ENCODE measurements at regions not wholly inside any gene's neighbourhood (a gene's known extent, or its start where the extent isn't known, plus 50 kb on each side); places are given as distances from the start of the nearest gene placed in this dataset.
"Not testable (repeated sequence)": the region's sequence is repeated elsewhere in the genome, so short reads cannot be mapped to it uniquely, and the experiment has no call there.

- no peak overlapping the region for H3K4me3 ChIP-seq (replicated peaks in 1 of 3; ENCODE audit: insufficient read depth in 1 of 3, low read depth in 1 of 3, low read length in 3 of 3)
- intact Hi-C loops (cut with micrococcal nuclease) (no loop called here), dilution Hi-C loops (cut with MboI; ENCODE audit: extremely low pct_ligation_motif_present, low sequenced_read_pairs) (no loop called here)
- H3K9ac ChIP-seq (replicated peaks; ENCODE audit: extremely low read depth, insufficient read depth, low read length) = no peak overlapping the region
- FAIRE-seq (no peak), DNase-seq (ENCODE audit: low read depth, low spot score) (no peak)
- no peaks in the 10 kb centered on the region for H3K9me3 ChIP-seq (replicated peaks; ENCODE audit: control insufficient read depth, insufficient read depth, low read length)
- H3K27me3 ChIP-seq (ENCODE audit: control insufficient read depth in 2 of 2, insufficient read depth in 2 of 2, low read length in 2 of 2) = no peaks in the 10 kb centered on the region
- ChIA-PET CTCF (no interaction called here), POLR2A (no interaction called here)
- H3K79me2 ChIP-seq (ENCODE audit: control insufficient read depth, insufficient read depth, low read length) = no peaks in the 10 kb centered on the region
- H2AFZ ChIP-seq (ENCODE audit: low read depth, low read length) = no peak overlapping the region
- no peaks in the 10 kb centered on the region for H3K9me1 ChIP-seq (replicated peaks; ENCODE audit: control insufficient read depth, extremely low read depth, insufficient read depth, low read length)
- H4K20me1 ChIP-seq (replicated peaks; ENCODE audit: control insufficient read depth, extremely low read depth, insufficient read depth, low read length) = no peaks in the 10 kb centered on the region
- no peak overlapping the region for H3K4me2 ChIP-seq (ENCODE audit: insufficient read depth, low read length)
- no peak overlapping the region for H3K27ac ChIP-seq (ENCODE audit: insufficient read depth, low read depth, low read length)
- no peaks in the 10 kb centered on the region for H3K4me1 ChIP-seq (ENCODE audit: control insufficient read depth, extremely low read depth, insufficient read depth, low read length)
- H3K36me3 ChIP-seq (ENCODE audit: control insufficient read depth in 2 of 2, extremely low read depth in 1 of 2, insufficient read depth in 2 of 2, low read length in 2 of 2) = no peaks in the 10 kb centered on the region
- TF ChIP-seq JUN (IDR thresholded peaks at IDR 0.05; ENCODE audit: borderline replicate concordance, insufficient read depth, insufficient read length, low read depth) (no peak), MAX (IDR thresholded peaks at IDR 0.05; ENCODE audit: insufficient read depth, insufficient read length) (no peak), CTCF (IDR thresholded peaks at IDR 0.05; ENCODE audit: extremely low read depth in 1 of 2, insufficient read depth in 1 of 2, low read depth in 1 of 2, low read length in 2 of 2) (no peak), POLR2AphosphoS5 (IDR thresholded peaks at IDR 0.05; ENCODE audit: insufficient read depth, low read depth, low read length) (no peak), MYC (IDR thresholded peaks at IDR 0.05; ENCODE audit: low read depth, low read length) (no peak), GATA2 (IDR thresholded peaks at IDR 0.05; ENCODE audit: insufficient read depth, insufficient read length, low read depth, low read length) (no peak), FOS (IDR thresholded peaks at IDR 0.05; ENCODE audit: borderline replicate concordance, insufficient read depth, low read length) (no peak), POLR2A (IDR thresholded peaks at IDR 0.05; ENCODE audit: low read depth, low read length) (no peak), EZH2 (IDR thresholded peaks at IDR 0.05; ENCODE audit: borderline replicate concordance, low read depth, low read length, severe bottlenecking) (no peak)
- BruUV-seq (replicated peaks) = no TSS peak
These were observed 547.9 kb upstream of the ZP4 start for GRCh38 chr1:238438311-238439270.

- BruUV-seq (replicated peaks); H3K27me3 ChIP-seq (ENCODE audit: control insufficient read depth in 2 of 2, insufficient read depth in 2 of 2, low read length in 2 of 2); H3K9me1 ChIP-seq (replicated peaks; ENCODE audit: control insufficient read depth, extremely low read depth, insufficient read depth, low read length); H3K9me3 ChIP-seq (replicated peaks; ENCODE audit: control insufficient read depth, insufficient read depth, low read length); intact Hi-C loops (cut with micrococcal nuclease); FAIRE-seq; H3K79me2 ChIP-seq (ENCODE audit: control insufficient read depth, insufficient read depth, low read length); DNase-seq (ENCODE audit: low read depth, low spot score); H3K4me2 ChIP-seq (ENCODE audit: insufficient read depth, low read length); H3K9ac ChIP-seq (replicated peaks; ENCODE audit: extremely low read depth, insufficient read depth, low read length); H3K4me3 ChIP-seq (replicated peaks in 1 of 3; ENCODE audit: insufficient read depth in 1 of 3, low read depth in 1 of 3, low read length in 3 of 3); H2AFZ ChIP-seq (ENCODE audit: low read depth, low read length); H3K4me1 ChIP-seq (ENCODE audit: control insufficient read depth, extremely low read depth, insufficient read depth, low read length); H4K20me1 ChIP-seq (replicated peaks; ENCODE audit: control insufficient read depth, extremely low read depth, insufficient read depth, low read length); POLR2A ChIA-PET; H3K27ac ChIP-seq (ENCODE audit: insufficient read depth, low read depth, low read length); H3K36me3 ChIP-seq (ENCODE audit: control insufficient read depth in 2 of 2, extremely low read depth in 1 of 2, insufficient read depth in 2 of 2, low read length in 2 of 2); dilution Hi-C loops (cut with MboI; ENCODE audit: extremely low pct_ligation_motif_present, low sequenced_read_pairs); CTCF ChIA-PET: not testable (repeated sequence)
These were observed 539.0 kb upstream of the ZP4 start for GRCh38 chr1:238429703-238430102.

Measured in endothelial cell of umbilical vein (primary cell).